GM12892 (cell line): ENCODE measurements at regions not wholly inside any gene's neighbourhood (a gene's known extent, or its start where the extent isn't known, plus 50 kb on each side); places are given as distances from the start of the nearest gene placed in this dataset.

Experiments used
- POLR2A ChIP-seq: IDR thresholded peaks from 2 replicates; pipeline ENCODE4 v1.6.1; 2011; ENCODE audit warnings: low read depth, low read length, control low read depth
- POLR2AphosphoS5 ChIP-seq: IDR thresholded peaks from 2 replicates; pipeline ENCODE4 v1.6.1; 2011; ENCODE audit warnings: low read depth, low read length, control low read depth
- TAF1 ChIP-seq: IDR thresholded peaks from 2 replicates; pipeline ENCODE4 v1.6.1; 2011; ENCODE audit warnings: low read depth, mild to moderate bottlenecking, control low read depth, low read length, borderline replicate concordance

DNA sequence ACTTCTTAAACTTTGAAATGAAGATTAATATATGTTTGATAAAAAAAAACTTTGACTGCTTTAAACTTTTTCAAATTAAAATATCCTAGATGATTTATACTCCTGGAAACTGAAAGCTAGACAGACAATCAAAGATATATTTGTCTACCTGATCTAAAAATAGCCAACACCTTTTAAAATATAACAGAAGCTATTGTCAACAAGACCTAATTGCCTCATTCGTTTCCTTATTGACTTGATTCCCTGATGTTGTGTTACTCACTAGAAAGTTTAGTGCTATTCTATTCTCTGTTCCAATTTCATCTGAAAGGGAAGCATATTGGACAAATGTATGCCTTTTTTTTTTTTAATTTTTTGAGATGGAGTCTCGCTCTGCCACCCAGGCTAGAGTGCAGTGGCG is 445.6 kb upstream of the ADAMTS5 start:
- TF ChIP-seq POLR2AphosphoS5 (no peak), TAF1 (no peak), POLR2A (no peak)
